Vagina (tissue), 2 donors: ENCODE measurements at regions not wholly inside any gene's neighbourhood (a gene's known extent, or its start where the extent isn't known, plus 50 kb on each side); places are given as distances from the start of the nearest gene placed in this dataset.

ENCODE experiments used
- CTCF ChIP-seq, 3 experiments: fragments of 450-650 bp in 2 of 3; fragments of 200-600 bp in 1 of 3; sonication (generic) in 1 of 3; IDR thresholded peaks; one replicate each; pipeline ENCODE4 v1.5.1; 2017 to 2019; ENCODE audit warnings: antibody characterized with exemption in 3 of 3, mild to moderate bottlenecking in 2 of 3, moderate library complexity in 2 of 3
- POLR2AphosphoS5 ChIP-seq, 2 donors: sonication (generic); formaldehyde crosslinking; IDR thresholded peaks; one replicate each; pipeline ENCODE4 v1.9.0; 2017; ENCODE audit warnings: antibody characterized with exemption in 2 of 2, mild to moderate bottlenecking in 2 of 2, low read depth in 1 of 2; ENCODE audit not compliant: insufficient read depth in 1 of 2

DNA sequence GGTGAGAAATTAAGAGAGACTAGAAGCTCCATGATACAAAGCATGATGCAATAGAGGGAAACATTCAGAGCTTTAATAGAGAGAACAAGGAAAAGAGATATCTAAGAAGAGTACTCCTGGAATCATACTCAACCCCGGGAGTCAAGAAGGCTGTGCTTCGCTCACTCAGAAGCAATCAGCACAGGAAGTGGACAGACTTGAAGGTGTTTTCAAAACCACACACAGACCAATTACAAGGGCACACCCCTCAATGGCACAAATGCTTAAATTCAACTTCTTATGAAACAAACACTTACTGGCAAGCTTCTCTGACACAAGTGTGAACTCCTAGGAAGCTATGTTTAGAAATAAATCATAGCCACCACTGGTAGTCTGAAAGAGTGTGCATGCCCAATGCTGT lies 462.3 kb downstream of the GABRG2 start:
- TF ChIP-seq CTCF (IDR thresholded peaks at IDR 0.05) (no peak), POLR2AphosphoS5 (IDR thresholded peaks at IDR 0.05; ENCODE audit: insufficient read depth in 1 of 2, low read depth in 1 of 2) (no peak)
